Subcutaneous abdominal adipose tissue (tissue), 5 donors: ENCODE measurements at regions not wholly inside any gene's neighbourhood (a gene's known extent, or its start where the extent isn't known, plus 50 kb on each side); places are given as distances from the start of the nearest gene placed in this dataset.

Experiments
- H3K27ac ChIP-seq: one replicate; pipeline ENCODE4 v1.7.0; 2013; ENCODE audit warnings: low read depth, mild to moderate bottlenecking, inconsistent platforms, low read length, moderate library complexity
- H3K27me3 ChIP-seq, 5 donors: one replicate each; pipeline ENCODE4 v1.7.0; 2013; ENCODE audit warnings: low read length in 5 of 5, inconsistent platforms in 1 of 5; ENCODE audit not compliant: control insufficient read depth in 5 of 5, insufficient read depth in 4 of 5
- H3K36me3 ChIP-seq, 5 donors: one replicate each; pipeline ENCODE4 v1.7.0; 2013; ENCODE audit warnings: low read length in 5 of 5; ENCODE audit not compliant: control insufficient read depth in 5 of 5, insufficient read depth in 5 of 5
- H3K4me1 ChIP-seq, 5 donors: one replicate each; pipeline ENCODE4 v1.7.0; 2013; ENCODE audit warnings: low read length in 5 of 5, mild to moderate bottlenecking in 3 of 5, moderate library complexity in 1 of 5; ENCODE audit not compliant: control insufficient read depth in 5 of 5, insufficient read depth in 5 of 5
- H3K4me3 ChIP-seq, 5 donors: one replicate each; pipeline ENCODE4 v1.7.0; 2013; ENCODE audit warnings: low read length in 5 of 5, low read depth in 1 of 5
- H3K9ac ChIP-seq, 5 donors: one replicate each; pipeline ENCODE4 v1.7.0; 2013; ENCODE audit warnings: low read length in 5 of 5, mild to moderate bottlenecking in 4 of 5, moderate library complexity in 3 of 5
- H3K9me3 ChIP-seq, 5 donors: one replicate each; pipeline ENCODE4 v1.7.0; 2013; ENCODE audit warnings: low read length in 5 of 5; ENCODE audit not compliant: control insufficient read depth in 5 of 5
- donor health status: healthy.
- donor health status: healthy.
- donor health status: healthy.
- donor health status: healthy.
- donor health status: healthy.

DNA sequence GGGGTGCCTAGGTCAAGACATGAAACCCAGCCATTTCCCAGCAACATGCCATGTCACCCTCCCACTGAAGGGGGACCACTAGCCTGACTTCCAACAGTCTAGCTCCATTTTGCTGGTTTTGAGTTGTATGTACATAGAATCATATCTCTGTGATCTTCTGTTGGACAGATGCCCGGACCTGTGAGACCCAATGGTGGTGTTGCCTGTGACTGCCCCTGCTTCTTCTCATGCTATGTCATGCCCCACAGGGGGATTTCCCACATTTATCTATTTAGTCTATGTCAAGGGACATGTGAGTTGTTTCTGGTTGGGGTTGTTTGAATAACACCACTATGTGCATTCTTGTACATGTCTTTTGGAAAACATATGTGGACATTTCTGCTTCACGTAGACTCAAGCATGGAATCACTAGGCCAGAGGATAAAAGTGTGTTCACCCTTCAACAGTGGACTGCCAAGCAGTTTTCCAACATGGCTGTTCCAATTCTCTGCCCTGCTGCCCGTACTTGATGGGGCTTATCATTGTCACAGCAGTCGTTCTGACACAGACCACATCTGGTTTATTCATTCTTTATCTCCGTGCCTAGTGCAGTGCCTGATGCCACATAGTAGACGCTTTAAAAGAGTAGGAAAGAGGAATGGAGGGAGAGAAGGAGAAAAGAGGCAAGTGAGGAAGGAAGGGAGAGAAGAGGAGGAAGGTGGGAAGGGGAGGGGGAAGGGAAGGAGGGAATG lies 114.4 kb downstream of the TPRA1 start:
- no peak overlapping the region for H3K4me3 ChIP-seq
- no peak overlapping the region for H3K27ac ChIP-seq
- no peaks in the 10 kb centered on the region for H3K4me1 ChIP-seq
- H3K27me3 ChIP-seq, result peaks cover 0 to 11% (median 2%) of the 10 kb centered on the region in 5 donors
- H3K36me3 ChIP-seq, result no peaks in the 10 kb centered on the region
- H3K9ac ChIP-seq, result no peak overlapping the region
- H3K9me3 ChIP-seq, result peaks cover 0 to 3% (median 0%) of the 10 kb centered on the region in 5 donors

DNA sequence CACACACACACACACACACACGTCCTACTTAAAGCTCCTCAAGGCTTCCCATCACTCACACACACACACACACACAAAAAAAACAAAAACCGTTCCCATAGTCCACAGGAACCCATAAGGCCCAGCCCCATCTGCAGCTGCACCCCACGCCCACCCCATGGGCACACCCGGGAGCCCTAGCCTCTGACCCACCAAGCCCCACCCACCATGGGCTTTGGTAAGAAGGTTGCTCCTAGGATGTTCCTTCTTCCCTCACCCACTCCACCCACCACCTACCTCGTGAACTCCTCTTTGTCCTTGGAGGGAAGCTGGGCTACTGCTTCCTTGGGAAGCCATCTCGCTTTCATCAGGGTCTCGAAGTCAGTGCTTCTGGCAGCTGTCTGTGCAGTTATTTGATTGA lies 115.1 kb downstream of the TPRA1 start:
- Histone ChIP-seq H3K27me3 (peaks cover 0 to 11% (median 2%) of the 10 kb centered on the region in 5 donors), H3K4me1 (no peaks in the 10 kb centered on the region), H3K9me3 (peaks cover 0 to 3% (median 0%) of the 10 kb centered on the region in 5 donors), H3K9ac (no peak overlapping the region), H3K4me3 (no peak overlapping the region), H3K36me3 (no peaks in the 10 kb centered on the region), H3K27ac (no peak overlapping the region)

- peaks cover 0 to 11% (median 3%) of the 10 kb centered on the region in 5 donors for H3K27me3 ChIP-seq
- H3K4me3 ChIP-seq, result no peak overlapping the region
- H3K36me3 ChIP-seq, result no peaks in the 10 kb centered on the region
- no peak overlapping the region for H3K27ac ChIP-seq
- H3K9ac ChIP-seq, result no peak overlapping the region
- H3K9me3 ChIP-seq, result peaks cover 0 to 3% (median 0%) of the 10 kb centered on the region in 5 donors
- H3K4me1 ChIP-seq, result no peaks in the 10 kb centered on the region
Measured at GRCh38 chr3:127473244-127474024, 117.1 kb downstream of the TPRA1 start.

DNA sequence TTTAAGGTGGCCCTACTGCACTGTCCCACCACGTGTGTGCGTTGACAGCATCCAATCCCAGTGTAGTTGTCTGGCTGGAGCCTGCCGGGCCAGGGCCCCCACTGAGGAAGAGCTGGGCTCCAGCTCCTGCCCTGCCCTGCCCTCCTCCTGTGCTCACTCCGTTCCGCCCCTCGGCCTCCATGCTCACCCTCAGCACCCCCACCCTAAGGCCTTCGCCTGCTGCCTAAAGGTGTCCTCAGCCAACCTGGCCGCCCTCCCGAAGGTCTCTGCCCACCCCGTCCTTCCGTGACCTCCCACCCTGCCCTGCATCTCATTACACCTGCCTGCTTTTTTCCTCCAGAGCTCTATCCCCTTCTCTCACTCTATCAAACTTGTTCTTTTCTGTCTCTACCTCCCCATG lies 118.0 kb downstream of the TPRA1 start:
- H3K9ac ChIP-seq, result no peak overlapping the region

DNA sequence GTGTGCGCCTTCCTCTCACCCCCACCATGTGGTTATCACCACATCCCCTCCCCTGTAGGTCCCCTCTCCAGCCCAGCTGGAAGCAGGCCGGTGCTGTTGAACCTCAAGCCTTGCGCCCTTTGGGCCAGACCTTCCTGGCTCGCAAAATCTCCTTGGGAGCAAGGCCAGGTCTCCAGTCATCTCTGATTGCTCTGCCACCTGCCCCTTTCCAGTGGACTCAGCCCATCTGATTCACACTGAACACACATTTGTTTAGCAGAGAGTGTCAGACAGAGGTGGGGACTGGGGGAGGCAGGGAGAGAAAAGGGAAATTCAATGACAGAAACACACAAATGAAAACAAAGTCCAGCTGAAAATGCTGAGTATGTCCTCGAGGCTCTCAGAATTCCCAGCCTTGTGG lies 119.4 kb downstream of the TPRA1 start:
- Histone ChIP-seq H3K27me3 (peaks cover 0 to 15% (median 10%) of the 10 kb centered on the region in 5 donors), H3K9me3 (peaks cover 0 to 3% (median 0%) of the 10 kb centered on the region in 5 donors), H3K9ac (no peak overlapping the region), H3K27ac (no peak overlapping the region), H3K4me1 (no peaks in the 10 kb centered on the region), H3K4me3 (no peak overlapping the region), H3K36me3 (no peaks in the 10 kb centered on the region)

More for the DNA sequence above, 118.0 kb downstream of the TPRA1 start:
- Histone ChIP-seq H3K9me3 (peaks cover 0 to 3% (median 0%) of the 10 kb centered on the region in 5 donors), H3K4me3 (no peak overlapping the region), H3K27ac (no peak overlapping the region), H3K4me1 (no peaks in the 10 kb centered on the region), H3K27me3 (peaks cover 0 to 11% (median 10%) of the 10 kb centered on the region in 5 donors), H3K36me3 (no peaks in the 10 kb centered on the region)

DNA sequence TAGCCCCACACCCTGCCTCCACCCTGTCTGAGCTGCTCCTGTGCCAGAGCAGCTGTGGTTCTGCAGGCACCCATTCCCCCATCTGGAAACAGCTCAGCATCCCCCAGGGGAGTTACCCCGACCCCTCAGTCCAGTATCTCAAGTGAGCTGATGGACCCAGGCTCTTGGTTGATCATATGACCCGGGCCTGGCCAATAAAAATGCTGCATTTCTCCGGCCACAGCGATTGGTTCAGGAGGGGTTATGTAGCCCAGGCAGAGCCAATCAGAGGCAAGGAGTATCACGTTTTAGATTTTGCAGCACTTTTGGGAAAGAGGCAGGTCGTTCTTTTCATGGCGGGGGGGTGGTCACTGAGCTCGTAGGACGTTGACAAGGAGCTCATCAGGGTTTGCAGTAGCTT lies 120.8 kb downstream of the TPRA1 start:
- Histone ChIP-seq H3K27ac (no peak overlapping the region), H3K27me3 (peaks cover 0 to 15% (median 8%) of the 10 kb centered on the region in 5 donors), H3K36me3 (no peaks in the 10 kb centered on the region), H3K9ac (no peak overlapping the region), H3K4me3 (no peak overlapping the region), H3K9me3 (peaks cover 0 to 3% (median 0%) of the 10 kb centered on the region in 5 donors), H3K4me1 (no peaks in the 10 kb centered on the region)

- H3K36me3 ChIP-seq, result no peaks in the 10 kb centered on the region
- H3K4me3 ChIP-seq, result no peak overlapping the region
- no peaks in the 10 kb centered on the region for H3K4me1 ChIP-seq
- H3K9me3 ChIP-seq, result no peaks in the 10 kb centered on the region
- H3K9ac ChIP-seq, result no peak overlapping the region
- H3K27me3 ChIP-seq, result peaks cover 0 to 13% (median 0%) of the 10 kb centered on the region in 5 donors
- H3K27ac ChIP-seq, result no peak overlapping the region
Measured at GRCh38 chr3:127467391-127467790, 123.1 kb downstream of the TPRA1 start.

- Histone ChIP-seq H3K9me3 (no peaks in the 10 kb centered on the region), H3K4me1 (no peaks in the 10 kb centered on the region), H3K27ac (no peak overlapping the region), H3K9ac (no peak overlapping the region), H3K4me3 (no peak overlapping the region), H3K27me3 (peaks cover 0 to 20% (median 3%) of the 10 kb centered on the region in 5 donors), H3K36me3 (no peaks in the 10 kb centered on the region)
Measured at GRCh38 chr3:127464642-127465041, 125.9 kb downstream of the TPRA1 start.

- no peaks in the 10 kb centered on the region for H3K9me3 ChIP-seq
- no peak overlapping the region for H3K27ac ChIP-seq
- H3K36me3 ChIP-seq, result no peaks in the 10 kb centered on the region
- H3K27me3 ChIP-seq, result peaks cover 7 to 24% (median 17%) of the 10 kb centered on the region in 5 donors
- no peak overlapping the region for H3K4me3 ChIP-seq
- H3K9ac ChIP-seq, result no peak overlapping the region
- peaks cover 0 to 2% (median under 1%) of the 10 kb centered on the region in 5 donors for H3K4me1 ChIP-seq
Measured at GRCh38 chr3:127462111-127462655, 128.3 kb downstream of the TPRA1 start.
